Ovary (tissue), 7 donors: ENCODE measurements at regions not wholly inside any gene's neighbourhood (a gene's known extent, or its start where the extent isn't known, plus 50 kb on each side); places are given as distances from the start of the nearest gene placed in this dataset.

ENCODE experiments used
- DNase-seq, 5 donors: peaks; one replicate each; pipeline ENCODE4 v3.0.0-alpha.2; 2019 to 2020
- H3K27ac ChIP-seq, 2 donors: fragments of 200-600 bp; one replicate each; pipeline versions ENCODE4 v1.5.1 to v1.8.0; 2019 to 2022
- H3K27me3 ChIP-seq: fragments of 200-600 bp; one replicate; pipeline ENCODE4 v1.8.0; 2022
- H3K36me3 ChIP-seq: fragments of 200-600 bp; sonication (generic); one replicate; pipeline ENCODE4 v1.5.1; 2019
- H3K4me1 ChIP-seq: one replicate; pipeline ENCODE4 v1.8.1; 2013; ENCODE audit warnings: mild to moderate bottlenecking, moderate library complexity; ENCODE audit not compliant: insufficient read depth
- H3K4me3 ChIP-seq: fragments of 200-600 bp; sonication (generic); one replicate; pipeline ENCODE4 v1.5.1; 2017
- H3K9me3 ChIP-seq, 2 donors: fragments of 200-600 bp in 1 of 2; sonication (generic) in 1 of 2; one replicate each; pipeline versions ENCODE4 v1.5.1 to v1.8.1; 2013 to 2019; ENCODE audit warnings: mild to moderate bottlenecking in 1 of 2, moderate library complexity in 1 of 2
- EP300 ChIP-seq: sonication (generic); formaldehyde crosslinking; IDR thresholded peaks from one replicate; pipeline ENCODE4 v1.6.1; 2017; ENCODE audit warnings: antibody characterized with exemption
- POLR2A ChIP-seq: fragments of 450-650 bp; IDR thresholded peaks from one replicate; pipeline ENCODE4 v1.6.1; 2017; ENCODE audit warnings: antibody characterized with exemption, mild to moderate bottlenecking, moderate library complexity
- WGBS, 3 donors: extraction: QIAGEN DNeasy Blood & Tissue Kit in 1 of 3; methylation state at CpG; one replicate each; pipeline versions ENCODE4 v1.1.5 to v1.1.7; 2013 to 2017; 5-methylcytosine and 5-hydroxymethylcytosine counted together
- intact Hi-C, 4 donors: fragments of 100-400 bp; cut with DNase I; formaldehyde crosslinking; loops; one replicate each; pipeline versions ENCODE4 v1.11.0 to v1.15.1; 2022 to 2023
- TF ChIP-seq, protein P1 (sequence below), 3 donors: fragments of 450-650 bp in 2 of 3; fragments of 200-600 bp in 1 of 3; IDR thresholded peaks; one replicate each; pipeline versions ENCODE4 v1.5.1 to v1.8.0; 2016 to 2022; ENCODE audit warnings: antibody characterized with exemption in 3 of 3, mild to moderate bottlenecking in 1 of 3
- donor health status: DM: no; HTN: no; CAD: no; lungs with moderate emphysema.
- donor health status: DM: no; HTN: no; CAD: no.
- donor health status: Bipolar disorder and iron deficiency.
- donor health status: DM: no; HTN: no; CAD: no.
- donor health status: DM: yes; HTN: yes; CAD: no.

DNA sequence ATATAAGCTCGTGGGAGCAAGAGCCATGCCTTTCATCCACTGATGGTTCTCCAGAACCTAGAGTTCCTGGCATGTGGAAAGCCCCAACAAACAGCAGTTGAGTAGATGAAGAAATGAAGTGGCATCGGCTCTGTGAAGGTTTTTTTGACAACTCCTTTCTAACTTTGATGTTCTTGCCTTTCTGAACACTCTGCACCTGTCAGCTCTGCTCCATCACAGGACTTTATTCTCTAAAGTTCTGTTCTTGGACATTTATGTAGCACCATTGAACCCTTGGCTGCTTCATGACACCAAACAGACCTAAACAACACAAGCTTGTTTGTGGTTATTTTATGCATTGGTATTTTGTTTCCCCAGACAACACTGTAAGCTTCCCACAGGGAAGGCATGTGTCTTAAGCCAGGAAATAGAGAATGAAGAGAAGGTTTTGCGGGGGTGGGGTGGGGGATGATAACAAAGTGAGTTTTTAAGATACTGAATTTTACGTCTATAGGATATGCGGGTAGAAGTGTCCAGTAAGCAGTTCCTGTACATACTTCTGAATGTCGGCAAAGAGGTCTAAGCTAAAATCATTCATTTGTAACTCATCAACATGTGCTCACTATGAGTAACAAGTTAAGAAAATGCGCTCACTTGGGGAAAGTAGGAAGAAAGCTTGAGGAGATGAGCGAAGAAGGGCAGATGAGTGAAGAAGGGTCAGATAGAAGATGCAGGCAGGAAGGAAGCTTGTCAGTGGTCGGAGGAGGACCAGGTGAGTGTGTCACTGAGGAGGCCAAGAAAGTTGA lies 146.0 kb upstream of the PLEKHG7 start:
- H3K9me3 ChIP-seq, result no peaks in the 10 kb centered on the region
- H3K4me3 ChIP-seq, result no peak overlapping the region
- H3K36me3 ChIP-seq, result no peaks in the 10 kb centered on the region
- no peak for DNase-seq
- intact Hi-C loops, result loop anchor here in 1 of 4 donors (5.0 kb wide), 1 partner anchor 1385 kb away; no protein-coding TSS in a partner anchor
- 94 to 96% (median 94%) methylated on average over 9 of the region's 9 CpGs for WGBS, 3 donors
- H3K4me1 ChIP-seq, result peaks cover 2% of the 10 kb centered on the region
- no peak overlapping the region for H3K27ac ChIP-seq
- TF ChIP-seq, protein P1, sequence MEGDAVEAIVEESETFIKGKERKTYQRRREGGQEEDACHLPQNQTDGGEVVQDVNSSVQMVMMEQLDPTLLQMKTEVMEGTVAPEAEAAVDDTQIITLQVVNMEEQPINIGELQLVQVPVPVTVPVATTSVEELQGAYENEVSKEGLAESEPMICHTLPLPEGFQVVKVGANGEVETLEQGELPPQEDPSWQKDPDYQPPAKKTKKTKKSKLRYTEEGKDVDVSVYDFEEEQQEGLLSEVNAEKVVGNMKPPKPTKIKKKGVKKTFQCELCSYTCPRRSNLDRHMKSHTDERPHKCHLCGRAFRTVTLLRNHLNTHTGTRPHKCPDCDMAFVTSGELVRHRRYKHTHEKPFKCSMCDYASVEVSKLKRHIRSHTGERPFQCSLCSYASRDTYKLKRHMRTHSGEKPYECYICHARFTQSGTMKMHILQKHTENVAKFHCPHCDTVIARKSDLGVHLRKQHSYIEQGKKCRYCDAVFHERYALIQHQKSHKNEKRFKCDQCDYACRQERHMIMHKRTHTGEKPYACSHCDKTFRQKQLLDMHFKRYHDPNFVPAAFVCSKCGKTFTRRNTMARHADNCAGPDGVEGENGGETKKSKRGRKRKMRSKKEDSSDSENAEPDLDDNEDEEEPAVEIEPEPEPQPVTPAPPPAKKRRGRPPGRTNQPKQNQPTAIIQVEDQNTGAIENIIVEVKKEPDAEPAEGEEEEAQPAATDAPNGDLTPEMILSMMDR (IDR thresholded peaks at IDR 0.05), result no peak
- no peak for TF ChIP-seq POLR2A
- TF ChIP-seq EP300, result no peak
- no peaks in the 10 kb centered on the region for H3K27me3 ChIP-seq

DNA sequence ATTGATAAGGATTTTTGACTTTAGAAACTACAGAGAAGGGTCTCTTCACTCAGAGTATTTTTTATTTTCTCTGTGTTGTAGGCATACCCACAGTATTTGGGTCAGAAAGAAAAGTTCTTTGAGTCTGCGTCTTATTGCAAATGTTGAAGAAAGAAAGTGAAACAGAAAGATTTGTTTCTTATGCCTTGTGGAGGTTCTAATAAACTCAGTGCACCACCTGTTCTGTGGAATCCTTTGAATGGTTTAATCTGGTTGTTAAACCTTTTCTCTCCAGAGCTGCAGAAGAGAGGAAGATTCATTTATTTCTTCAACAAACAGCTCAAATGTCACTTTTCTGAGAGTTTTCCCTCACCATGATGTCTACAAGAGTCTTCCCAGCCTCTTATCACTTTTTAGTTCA lies 146.6 kb upstream of the PLEKHG7 start:
- no peaks in the 10 kb centered on the region for H3K36me3 ChIP-seq
- intact Hi-C loops, result loop anchor here in 1 of 4 donors (5.0 kb wide), 1 partner anchor 1384 kb away; no protein-coding TSS in a partner anchor
- peaks cover 2% of the 10 kb centered on the region for H3K4me1 ChIP-seq
- no peaks in the 10 kb centered on the region for H3K27me3 ChIP-seq
- DNase-seq, result no peak
- no peak for TF ChIP-seq EP300
- TF ChIP-seq, protein P1 (IDR thresholded peaks at IDR 0.05), result no peak
- no peak for TF ChIP-seq POLR2A
- no peak overlapping the region for H3K4me3 ChIP-seq
- whole genome bisulfite sequencing, 3 donors, result 49 to 66% (median 61%) methylated on average over 1 of the region's 1 CpG
- no peak overlapping the region for H3K27ac ChIP-seq
- H3K9me3 ChIP-seq, result no peaks in the 10 kb centered on the region

DNA sequence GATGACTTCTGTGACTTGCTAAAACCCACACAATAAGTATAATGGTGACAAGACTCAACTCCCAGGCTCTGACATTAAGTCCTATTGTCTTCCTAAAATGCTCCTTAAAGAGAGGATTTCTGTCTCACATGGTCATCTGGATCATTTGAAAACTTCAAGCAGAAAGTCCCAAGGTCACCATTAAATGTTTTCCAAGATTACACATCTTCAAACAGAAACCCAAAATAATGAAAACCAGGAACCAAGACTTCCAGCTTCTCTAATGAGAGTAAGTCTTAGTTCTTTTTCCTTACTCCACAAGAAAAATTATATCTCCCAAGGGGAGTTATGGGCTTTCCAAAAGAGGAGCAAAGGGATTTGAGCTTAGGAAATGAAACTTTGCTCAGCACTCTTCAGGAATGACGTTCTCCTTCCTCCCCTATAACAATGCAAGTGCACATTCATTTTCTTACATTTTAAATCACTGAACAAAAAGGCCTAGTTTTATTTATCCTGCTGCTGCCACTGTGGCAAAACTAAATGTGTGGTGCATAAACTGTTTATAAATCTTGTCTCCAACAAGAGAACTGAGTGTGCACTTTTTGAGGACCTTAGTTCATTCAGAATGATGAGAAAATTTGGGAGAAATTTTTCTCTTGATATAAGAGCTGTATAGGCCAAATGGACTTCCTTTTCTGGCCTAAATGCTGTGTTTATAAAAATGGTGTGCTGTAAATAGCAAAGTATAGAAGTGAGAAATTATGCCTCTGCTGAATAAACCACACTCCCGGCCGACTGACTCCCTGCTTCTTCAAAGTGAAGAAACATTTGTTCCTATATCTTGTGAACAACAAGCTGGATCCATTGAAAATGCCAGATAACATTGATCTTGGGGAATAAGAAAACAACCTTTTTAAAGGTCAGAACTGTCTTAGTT lies 148.4 kb upstream of the PLEKHG7 start:
- no peaks in the 10 kb centered on the region for H3K4me1 ChIP-seq
- no peak overlapping the region for H3K27ac ChIP-seq
- no peak overlapping the region for H3K4me3 ChIP-seq
- DNase-seq, result no peak
- H3K36me3 ChIP-seq, result no peaks in the 10 kb centered on the region
- H3K27me3 ChIP-seq, result no peaks in the 10 kb centered on the region
- WGBS, 3 donors, result 31 to 75% (median 75%) methylated on average over 3 of the region's 3 CpGs
- no peaks in the 10 kb centered on the region for H3K9me3 ChIP-seq
- intact Hi-C loops, result loop anchor here in 1 of 4 donors (5.0 kb wide), 1 partner anchor 1382 kb away; no protein-coding TSS in a partner anchor
- TF ChIP-seq EP300 (no peak), POLR2A (no peak)
- TF ChIP-seq, protein P1 (IDR thresholded peaks at IDR 0.05), result no peak

DNA sequence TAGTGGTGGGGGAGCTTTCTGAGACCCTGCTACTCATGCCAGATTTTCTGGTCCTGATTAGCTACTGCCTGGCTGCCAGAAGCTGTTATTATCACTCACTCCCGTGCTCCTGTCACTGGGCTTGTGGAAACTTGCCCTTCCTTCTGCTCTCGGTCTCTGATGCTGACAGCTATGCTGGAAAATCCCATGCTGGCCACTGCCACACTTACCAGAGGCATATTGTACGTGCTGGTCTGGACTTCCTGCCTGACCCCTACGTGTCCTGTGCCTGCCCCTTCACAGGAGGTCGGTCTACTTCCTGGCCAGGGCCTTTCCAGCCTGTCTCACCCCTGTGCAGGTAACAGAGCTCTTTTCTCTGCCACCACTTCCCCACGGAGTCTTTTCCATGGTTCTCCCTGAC lies 149.4 kb upstream of the PLEKHG7 start:
- TF ChIP-seq POLR2A (no peak), EP300 (no peak)
- TF ChIP-seq, protein P1 (IDR thresholded peaks at IDR 0.05), result no peak
- WGBS, 3 donors, result 46 to 59% (median 58%) methylated on average over 6 of the region's 6 CpGs
- no peaks in the 10 kb centered on the region for H3K27me3 ChIP-seq
- H3K36me3 ChIP-seq, result no peaks in the 10 kb centered on the region
- no peaks in the 10 kb centered on the region for H3K9me3 ChIP-seq
- peak in 2 of 5 donors; percentile 35 to 40 for DNase-seq
- H3K4me1 ChIP-seq, result no peaks in the 10 kb centered on the region
- H3K4me3 ChIP-seq, result no peak overlapping the region
- no peak overlapping the region for H3K27ac ChIP-seq
- intact Hi-C loops, result no loop called here
